ENCODE measurements at regions not wholly inside any gene's neighbourhood (a gene's known extent, or its start where the extent isn't known, plus 50 kb on each side); places are given as distances from the start of the nearest gene placed in this dataset.
A peak's percentile ranks its signal among the peaks of the same experiment; 100 is the strongest.
"Not testable (repeated sequence)": the region's sequence is repeated elsewhere in the genome, so short reads cannot be mapped to it uniquely, and the experiment has no call there.

- intact Hi-C loops (cut with DNase I, micrococcal nuclease), result no loop called here
- DNase-seq (no peak), ATAC-seq (no peak)
Measured at GRCh38 chr5:111853748-111854147, 96.8 kb upstream of the NREP start.

DNA sequence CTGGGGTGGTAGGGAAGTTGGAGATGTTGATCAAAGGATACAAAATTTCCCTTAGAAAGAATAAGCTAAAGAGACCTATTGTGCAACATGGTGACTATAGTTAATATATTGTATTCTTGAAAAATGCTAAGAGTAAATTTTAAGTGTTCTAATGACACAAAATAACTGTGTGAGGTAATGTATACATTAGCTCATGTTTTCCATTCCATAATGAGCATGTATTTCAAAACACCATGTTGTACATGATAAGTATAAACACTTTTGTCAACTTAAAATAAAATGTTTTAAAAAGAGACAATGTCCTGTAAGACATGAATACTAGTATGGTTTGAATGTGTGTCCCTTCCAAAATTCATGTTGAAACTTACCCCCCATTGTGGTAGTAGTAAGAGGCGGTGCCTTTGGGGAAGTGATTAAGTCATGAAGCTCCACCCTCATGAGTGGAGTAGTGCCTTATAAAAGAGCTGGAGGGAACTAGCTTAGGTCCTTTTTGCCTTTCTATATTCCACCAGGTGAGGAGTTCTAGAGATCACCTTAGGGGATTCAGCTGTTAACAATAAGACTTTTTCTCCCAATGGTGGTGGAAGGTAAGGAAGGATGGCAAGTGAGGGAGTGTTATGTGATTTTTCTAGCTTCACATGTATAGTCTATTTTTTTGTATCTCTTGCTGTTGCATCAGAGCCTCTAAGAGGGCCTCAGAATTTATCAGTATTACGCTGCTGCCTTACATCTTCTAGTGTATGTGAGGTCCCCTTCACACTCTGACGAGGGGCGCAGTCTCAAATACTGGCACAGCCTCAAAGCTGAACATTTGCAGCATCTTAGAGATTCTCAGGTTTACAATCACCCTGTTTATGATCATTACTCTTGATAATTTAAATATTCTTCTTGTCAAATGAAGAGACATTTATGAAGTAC is 94.9 kb upstream of the NREP start:
- DNase-seq (no peak), ATAC-seq (no peak)
- intact Hi-C loops (cut with DNase I, micrococcal nuclease), result no loop called here

DNA sequence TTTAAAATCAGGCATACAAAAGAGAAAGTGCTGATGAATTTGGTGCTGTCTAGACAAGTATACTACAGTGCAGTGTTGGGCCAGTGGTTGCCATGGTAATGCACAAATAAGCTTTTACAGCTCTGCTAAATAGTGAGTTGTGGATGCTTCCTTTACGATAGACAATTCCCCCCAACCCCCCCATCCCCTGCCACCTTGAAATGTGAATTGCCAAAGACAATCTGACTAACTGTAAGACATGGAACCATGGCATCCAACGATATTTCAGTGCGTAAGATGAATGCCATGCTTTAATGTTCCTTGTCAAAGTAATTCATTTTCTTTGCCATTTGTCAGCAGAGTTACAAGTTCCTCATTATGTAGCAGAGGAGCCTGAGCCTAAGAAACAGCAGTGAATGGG is 91.5 kb upstream of the NREP start:
- no peak for ATAC-seq
- intact Hi-C loops (cut with DNase I, micrococcal nuclease), result no loop called here

DNA sequence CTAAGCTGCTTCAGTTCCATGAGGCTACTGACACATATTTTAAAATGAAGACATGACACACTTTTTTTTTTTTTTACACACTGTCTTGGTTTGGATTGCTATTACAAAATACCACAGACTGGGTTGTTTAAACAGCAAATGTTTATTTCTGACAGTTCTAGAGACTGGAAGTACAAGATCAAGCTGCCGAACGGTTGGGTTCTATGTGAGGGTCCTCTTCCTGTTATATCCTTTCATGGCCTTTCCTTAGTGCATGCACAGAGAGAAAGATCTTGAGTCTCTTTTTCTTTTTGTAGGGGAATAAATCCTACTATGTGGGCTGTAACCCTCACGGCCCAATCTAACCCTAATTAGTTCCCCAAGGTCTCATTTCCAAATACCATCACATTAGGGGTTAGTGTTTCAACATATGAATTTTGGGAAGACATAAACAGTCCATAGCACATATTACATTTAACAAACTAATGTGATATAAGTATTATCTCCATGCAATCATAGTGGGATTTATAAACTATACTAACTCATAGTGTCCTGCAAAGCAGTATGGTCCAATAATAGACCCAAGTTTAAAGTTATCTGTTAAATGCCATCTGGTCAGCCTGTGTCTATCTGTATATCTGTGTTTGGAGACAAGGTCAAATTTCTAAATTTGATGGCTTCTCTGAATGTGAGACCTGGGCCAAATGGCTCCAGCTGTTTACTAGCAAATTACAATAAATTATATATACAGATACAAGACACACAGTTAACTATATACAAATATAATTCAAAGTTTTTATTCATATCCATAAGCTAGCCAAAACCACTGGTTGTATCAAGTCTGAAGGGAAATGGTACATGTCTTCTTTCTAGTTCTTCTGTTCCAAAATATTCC is 90.3 kb upstream of the NREP start:
- intact Hi-C loops (cut with DNase I, micrococcal nuclease), result no loop called here
- DNase-seq (no peak), ATAC-seq (no peak)

More for the DNA sequence above, 91.5 kb upstream of the NREP start:
- no peak for DNase-seq

GRCh38 chr5:111840036-111840674 is 83.2 kb upstream of the NREP start:
- DNase-seq, result no peak
- intact Hi-C loops (cut with DNase I, micrococcal nuclease), result no loop called here
- ATAC-seq, result no peak

- DNase-seq, result no peak
- ATAC-seq, result no peak
- intact Hi-C loops (cut with DNase I, micrococcal nuclease), result no loop called here
Measured at GRCh38 chr5:111839438-111839837, 82.4 kb upstream of the NREP start.

DNA sequence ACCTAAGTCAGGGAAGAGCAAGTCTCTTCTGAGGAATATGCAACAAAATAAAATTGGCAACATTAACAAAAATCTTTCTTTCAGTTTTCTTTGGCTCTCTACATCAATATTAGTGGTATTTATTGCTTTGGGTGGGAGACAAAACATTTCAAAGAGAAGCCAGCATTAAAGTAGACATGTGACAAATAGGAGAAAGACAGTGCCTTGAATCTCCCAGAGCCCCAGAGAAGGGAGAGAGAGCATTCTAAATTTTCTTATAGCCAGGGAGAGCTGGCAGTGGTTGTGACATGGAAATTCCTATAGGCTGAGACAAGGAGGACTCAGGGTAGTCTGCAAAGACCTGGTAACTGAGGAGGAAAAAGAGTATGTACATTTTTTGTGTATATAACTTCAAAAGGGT is 79.4 kb upstream of the NREP start:
- ATAC-seq, result no peak
- intact Hi-C loops (cut with DNase I, micrococcal nuclease), result no loop called here

DNA sequence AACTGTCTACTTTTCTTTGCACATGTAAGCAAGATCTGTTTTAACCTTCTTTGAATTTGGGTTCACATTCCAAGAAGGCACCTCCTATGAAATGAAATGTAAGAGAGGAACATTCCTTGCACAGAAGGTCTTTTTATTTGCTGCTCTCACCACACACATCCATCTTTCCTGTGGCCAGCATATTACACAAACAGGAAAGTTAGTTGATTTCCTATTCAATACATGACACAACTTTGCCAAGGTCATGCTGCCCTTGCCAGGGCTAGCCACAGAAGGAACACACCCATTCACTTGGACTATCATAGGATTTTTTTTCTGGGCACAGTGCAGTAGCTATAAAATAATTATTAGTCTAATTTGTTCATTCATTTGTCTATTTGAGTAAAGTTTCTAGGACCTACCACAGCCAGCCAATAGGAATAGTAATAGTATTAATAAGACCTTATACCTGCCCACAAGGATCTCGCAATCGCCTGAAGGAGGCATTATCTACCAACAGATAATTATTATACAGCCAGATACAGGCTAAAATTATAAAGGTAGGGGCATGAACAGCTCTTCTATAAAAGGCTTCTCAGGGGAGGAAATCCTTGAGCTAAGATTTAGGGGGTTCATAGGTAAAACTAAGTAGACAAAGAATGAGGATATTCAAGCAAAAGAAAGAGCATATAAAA is 78.1 kb upstream of the NREP start:
- no peak for ATAC-seq
- DNase-seq, result no peak
- intact Hi-C loops (cut with DNase I, micrococcal nuclease), result no loop called here

More for the DNA sequence above, 79.4 kb upstream of the NREP start:
- DNase-seq, result no peak

GRCh38 chr5:111830333-111830732 is 73.3 kb upstream of the NREP start:
- DNase-seq, result no peak
- ATAC-seq, result no peak

GRCh38 chr5:111829701-111830100 is 72.7 kb upstream of the NREP start:
- intact Hi-C loops (cut with DNase I, micrococcal nuclease), result no loop called here
- no peak for ATAC-seq
- DNase-seq, result no peak

More at GRCh38 chr5:111830333-111830732, 73.3 kb upstream of the NREP start:
- intact Hi-C loops (cut with DNase I, micrococcal nuclease), result no loop called here

GRCh38 chr5:111826064-111826463 is 69.1 kb upstream of the NREP start:
- DNase-seq, result no peak
- intact Hi-C loops (cut with DNase I, micrococcal nuclease), result no loop called here
- ATAC-seq, result no peak

DNA sequence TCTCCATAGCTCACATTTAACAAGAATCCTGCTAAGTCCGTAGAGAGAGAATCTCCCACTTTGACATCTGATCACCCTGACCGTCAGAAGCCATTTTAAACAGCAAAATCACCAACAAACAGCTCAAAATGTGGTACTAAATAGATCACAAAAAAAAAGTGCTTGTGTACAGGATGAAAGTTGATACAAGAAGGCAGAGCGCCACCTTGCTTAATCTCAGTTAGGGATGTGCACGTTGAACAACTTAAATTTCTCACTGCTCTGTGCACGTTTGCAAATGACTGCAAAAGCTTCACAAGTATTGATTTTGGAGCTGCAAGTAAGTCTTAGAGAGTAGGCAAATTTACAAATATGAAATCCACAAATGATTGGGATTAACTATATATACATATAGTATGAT is 63.1 kb upstream of the NREP start:
- intact Hi-C loops (cut with DNase I, micrococcal nuclease), result no loop called here
- ATAC-seq (no peak), DNase-seq (no peak)

- intact Hi-C loops (cut with DNase I, micrococcal nuclease); ATAC-seq; DNase-seq: not testable (repeated sequence)
Measured at GRCh38 chr5:111819028-111819427, 62.0 kb upstream of the NREP start.

- ATAC-seq (no peak), DNase-seq (no peak)
- intact Hi-C loops (cut with DNase I, micrococcal nuclease), result no loop called here
Measured at GRCh38 chr5:111813537-111813936, 56.5 kb upstream of the NREP start.

DNA sequence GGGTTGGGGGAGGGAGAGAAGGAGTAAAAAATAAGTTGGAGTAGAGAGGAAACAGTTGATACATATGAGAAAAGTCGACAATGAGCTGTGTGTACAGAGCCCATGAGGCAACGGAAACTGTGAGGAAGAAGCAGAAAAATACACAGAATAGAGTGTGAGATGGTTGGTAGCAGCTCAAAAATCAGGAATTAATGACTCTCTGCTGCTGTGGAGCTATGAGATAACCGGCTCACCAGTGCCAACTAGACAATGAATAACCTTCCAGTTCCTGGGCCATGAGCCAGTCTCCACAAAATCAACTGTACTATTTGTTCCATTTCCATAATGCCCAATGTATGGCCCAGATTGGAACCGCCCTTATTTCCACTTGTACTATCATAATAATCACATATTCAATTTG is 53.1 kb upstream of the NREP start:
- DNase-seq, result peak in 1 of 2 donors; percentile 31
- peak; percentile 78 for ATAC-seq
- intact Hi-C loops (cut with DNase I, micrococcal nuclease), result no loop called here
